Adipocyte (in vitro differentiated cells): ENCODE measurements at regions not wholly inside any gene's neighbourhood (a gene's known extent, or its start where the extent isn't known, plus 50 kb on each side); places are given as distances from the start of the nearest gene placed in this dataset.
A peak's percentile ranks its signal among the peaks of the same experiment; 100 is the strongest.

Source experiments
- DNase-seq: peaks from one replicate; pipeline ENCODE4 v3.0.0-alpha.2; 2015; ENCODE audit warnings: low read depth
- H3K27me3 ChIP-seq: replicated peaks from 2 replicates; pipeline ENCODE4 v1.7.0; 2013; ENCODE audit warnings: mild to moderate bottlenecking, low read length, moderate library complexity; ENCODE audit not compliant: control insufficient read depth, insufficient read depth
- H3K36me3 ChIP-seq: 2 replicates; pipeline ENCODE4 v1.7.0; 2013; ENCODE audit warnings: low read length, mild to moderate bottlenecking, moderate library complexity; ENCODE audit not compliant: control insufficient read depth, insufficient read depth, severe bottlenecking
- H3K4me1 ChIP-seq: 2 replicates; pipeline ENCODE4 v1.7.0; 2013; ENCODE audit warnings: mild to moderate bottlenecking, low read length, moderate library complexity; ENCODE audit not compliant: control insufficient read depth, insufficient read depth
- H3K4me3 ChIP-seq: 2 replicates; pipeline ENCODE4 v1.7.0; 2013; ENCODE audit warnings: mild to moderate bottlenecking, low read length, moderate library complexity
- H3K9ac ChIP-seq: 2 replicates; pipeline ENCODE4 v1.7.0; 2013; ENCODE audit warnings: mild to moderate bottlenecking, low read length, moderate library complexity
- H3K9me3 ChIP-seq: 2 replicates; pipeline ENCODE4 v1.7.0; 2013; ENCODE audit warnings: mild to moderate bottlenecking, low read length, moderate library complexity; ENCODE audit not compliant: control insufficient read depth

DNA sequence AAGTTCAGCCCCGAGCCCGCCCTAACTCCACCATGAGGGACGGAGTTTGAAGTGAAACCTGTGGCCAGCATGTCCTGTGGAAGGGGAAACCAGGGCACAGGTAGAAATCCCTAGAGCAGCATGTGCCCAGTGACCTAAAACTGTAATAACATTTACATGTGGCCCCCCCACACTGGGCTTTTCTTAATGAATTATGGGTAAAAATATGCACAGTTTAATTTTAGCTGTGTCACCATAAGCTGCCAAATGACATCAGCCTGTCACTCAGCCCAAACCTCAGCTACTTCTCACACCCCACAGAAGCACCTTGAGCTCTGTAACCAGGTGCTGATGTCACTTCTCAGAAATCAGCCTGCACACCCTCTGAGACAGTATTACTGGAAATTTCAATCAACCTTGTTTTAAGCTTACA is 50.0 kb upstream of the SLC19A1 start:
- Histone ChIP-seq H3K36me3 (no peaks in the 10 kb centered on the region), H3K4me3 (no peak overlapping the region), H3K27me3 (peaks cover 51% of the 10 kb centered on the region), H3K9me3 (peaks cover 21% of the 10 kb centered on the region), H3K9ac (no peak overlapping the region), H3K4me1 (no peaks in the 10 kb centered on the region)
- peak; percentile 0 for DNase-seq

DNA sequence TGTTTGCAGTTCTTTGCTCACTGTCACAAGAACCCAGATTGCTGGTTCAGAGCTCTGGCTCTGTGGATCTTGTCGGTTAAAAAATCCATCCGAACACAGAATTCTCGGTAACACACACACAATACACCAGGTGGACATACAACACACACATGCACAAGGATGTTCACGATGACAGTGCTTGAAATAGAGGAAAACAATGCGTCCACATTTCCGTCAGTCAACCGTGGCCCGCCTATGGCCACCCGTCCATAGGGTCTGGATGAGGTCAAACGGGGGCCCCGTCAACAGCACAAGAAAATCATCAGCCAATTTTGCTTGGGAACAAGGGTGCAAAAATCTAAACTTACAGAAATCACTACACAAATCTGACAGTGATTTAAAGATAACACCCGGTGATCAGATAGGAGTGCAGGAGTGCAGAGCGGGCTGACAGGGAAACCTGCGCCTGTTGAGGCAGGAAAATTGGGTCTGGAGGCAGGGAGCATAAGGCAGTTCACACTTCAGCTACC is 50.4 kb upstream of the SLC19A1 start:
- Histone ChIP-seq H3K9ac (no peak overlapping the region), H3K4me3 (no peak overlapping the region), H3K27me3 (peaks cover 51% of the 10 kb centered on the region), H3K36me3 (no peaks in the 10 kb centered on the region), H3K4me1 (no peaks in the 10 kb centered on the region), H3K9me3 (peaks cover 16% of the 10 kb centered on the region)
- DNase-seq, result no peak

GRCh38 chr21:45593162-45594022 is 50.1 kb upstream of the PCBP3 start:
- Histone ChIP-seq H3K36me3 (no peaks in the 10 kb centered on the region), H3K4me1 (no peaks in the 10 kb centered on the region), H3K9ac (no peak overlapping the region), H3K4me3 (no peak overlapping the region), H3K27me3 (peaks cover 47% of the 10 kb centered on the region), H3K9me3 (peaks cover 9% of the 10 kb centered on the region)
- no peak for DNase-seq
